HEK293 (cell line): ENCODE measurements at regions not wholly inside any gene's neighbourhood (a gene's known extent, or its start where the extent isn't known, plus 50 kb on each side); places are given as distances from the start of the nearest gene placed in this dataset.

Source experiments
- CTCF ChIP-seq: fragments of 450-650 bp; formaldehyde crosslinking; IDR thresholded peaks from 2 replicates; pipeline ENCODE4 v1.5.1; 2016; ENCODE audit warnings: missing biosample characterization, missing genetic modification characterization
- SP2 ChIP-seq: fragments of 450-650 bp; formaldehyde crosslinking; IDR thresholded peaks from 2 replicates; pipeline ENCODE4 v1.5.1; 2016; ENCODE audit warnings: missing biosample characterization, missing genetic modification characterization
- ZNF175 ChIP-seq: fragments of 450-650 bp; formaldehyde crosslinking; IDR thresholded peaks from 2 replicates; pipeline ENCODE4 v1.5.1; 2016; ENCODE audit warnings: missing biosample characterization, missing genetic modification characterization
- ZNF585B ChIP-seq: fragments of 450-650 bp; formaldehyde crosslinking; IDR thresholded peaks from 2 replicates; pipeline ENCODE4 v1.5.1; 2016; ENCODE audit warnings: missing biosample characterization, missing genetic modification characterization
- ZNF629 ChIP-seq: fragments of 450-650 bp; formaldehyde crosslinking; IDR thresholded peaks from 2 replicates; pipeline ENCODE4 v1.5.1; 2017; ENCODE audit warnings: missing biosample characterization, missing genetic modification characterization

DNA sequence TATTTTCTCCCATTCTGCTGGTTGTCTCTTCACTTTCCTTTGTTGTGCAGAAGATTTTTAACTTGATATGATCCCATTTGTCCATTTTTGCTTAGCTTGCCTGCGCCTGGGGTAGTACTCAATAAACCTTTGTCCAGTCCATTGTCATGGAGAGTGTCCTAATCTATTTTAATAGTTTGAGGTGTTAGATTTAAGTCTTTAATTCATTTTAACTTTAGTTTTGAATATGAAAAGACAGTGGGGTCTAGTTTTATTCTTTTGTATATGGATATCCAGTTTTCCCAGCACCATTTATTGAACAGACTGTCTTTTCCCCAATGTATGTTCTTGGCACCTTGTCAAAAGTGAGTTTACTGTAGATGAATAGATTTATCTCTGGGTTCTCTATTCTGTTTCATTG, 76.0 kb upstream of the ITM2A start:
- TF ChIP-seq CTCF (no peak), ZNF629 (tag by site-specific recombination) (no peak), ZNF175 (no peak), ZNF585B (tag by site-specific recombination) (no peak), SP2 (tag by site-specific recombination) (no peak)
